ENCODE measurements at regions not wholly inside any gene's neighbourhood (a gene's known extent, or its start where the extent isn't known, plus 50 kb on each side); places are given as distances from the start of the nearest gene placed in this dataset.

DNA sequence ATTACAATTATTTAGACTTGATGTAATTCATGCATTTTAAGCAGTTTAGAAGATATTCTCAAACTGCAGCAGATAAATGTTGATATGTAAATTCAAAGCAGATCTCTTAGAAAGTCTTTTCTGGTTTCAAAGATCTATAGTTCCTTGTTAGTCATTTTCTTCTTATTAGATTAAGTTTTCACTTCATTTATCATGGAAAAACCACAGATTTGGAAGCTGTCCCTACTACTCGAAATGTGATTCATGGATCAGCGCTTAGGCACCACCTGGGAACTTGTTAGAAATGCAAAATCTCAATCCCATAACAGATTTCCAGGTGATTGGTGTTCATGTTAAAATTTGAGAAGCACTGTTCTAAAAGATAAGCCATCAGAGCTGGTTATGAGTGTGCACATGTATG lies 92.8 kb upstream of the CDH2 start:
- DNase-seq (no peak), FAIRE-seq (no peak)
- H3K36me3 ChIP-seq (ENCODE audit: control insufficient read depth in 2 of 3, insufficient read depth in 3 of 3, low read length in 3 of 3), result no peaks in the 10 kb centered on the region
- intact Hi-C loops (cut with DNase I), result no loop called here
- no peak overlapping the region for H3K9ac ChIP-seq (ENCODE audit: low read length in 3 of 3)
- H3K9me3 ChIP-seq (ENCODE audit: control insufficient read depth in 2 of 3, insufficient read depth in 1 of 3, low read length in 3 of 3), result no peaks in the 10 kb centered on the region
- TF ChIP-seq, protein P1, sequence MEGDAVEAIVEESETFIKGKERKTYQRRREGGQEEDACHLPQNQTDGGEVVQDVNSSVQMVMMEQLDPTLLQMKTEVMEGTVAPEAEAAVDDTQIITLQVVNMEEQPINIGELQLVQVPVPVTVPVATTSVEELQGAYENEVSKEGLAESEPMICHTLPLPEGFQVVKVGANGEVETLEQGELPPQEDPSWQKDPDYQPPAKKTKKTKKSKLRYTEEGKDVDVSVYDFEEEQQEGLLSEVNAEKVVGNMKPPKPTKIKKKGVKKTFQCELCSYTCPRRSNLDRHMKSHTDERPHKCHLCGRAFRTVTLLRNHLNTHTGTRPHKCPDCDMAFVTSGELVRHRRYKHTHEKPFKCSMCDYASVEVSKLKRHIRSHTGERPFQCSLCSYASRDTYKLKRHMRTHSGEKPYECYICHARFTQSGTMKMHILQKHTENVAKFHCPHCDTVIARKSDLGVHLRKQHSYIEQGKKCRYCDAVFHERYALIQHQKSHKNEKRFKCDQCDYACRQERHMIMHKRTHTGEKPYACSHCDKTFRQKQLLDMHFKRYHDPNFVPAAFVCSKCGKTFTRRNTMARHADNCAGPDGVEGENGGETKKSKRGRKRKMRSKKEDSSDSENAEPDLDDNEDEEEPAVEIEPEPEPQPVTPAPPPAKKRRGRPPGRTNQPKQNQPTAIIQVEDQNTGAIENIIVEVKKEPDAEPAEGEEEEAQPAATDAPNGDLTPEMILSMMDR (IDR thresholded peaks at IDR 0.05; ENCODE audit: borderline replicate concordance, extremely low read depth, insufficient read depth), result no peak
- no peak overlapping the region for H3K27ac ChIP-seq (ENCODE audit: low read depth in 2 of 2, low read length in 2 of 2)
- no peaks in the 10 kb centered on the region for H3K27me3 ChIP-seq (ENCODE audit: control insufficient read depth, insufficient read depth, low read length)
- no peaks in the 10 kb centered on the region for H3K4me1 ChIP-seq (ENCODE audit: control insufficient read depth in 2 of 3, insufficient read depth in 2 of 3, low read depth in 1 of 3, low read length in 3 of 3)
- no peak overlapping the region for H3K4me3 ChIP-seq (ENCODE audit: low read length in 3 of 3)

DNA sequence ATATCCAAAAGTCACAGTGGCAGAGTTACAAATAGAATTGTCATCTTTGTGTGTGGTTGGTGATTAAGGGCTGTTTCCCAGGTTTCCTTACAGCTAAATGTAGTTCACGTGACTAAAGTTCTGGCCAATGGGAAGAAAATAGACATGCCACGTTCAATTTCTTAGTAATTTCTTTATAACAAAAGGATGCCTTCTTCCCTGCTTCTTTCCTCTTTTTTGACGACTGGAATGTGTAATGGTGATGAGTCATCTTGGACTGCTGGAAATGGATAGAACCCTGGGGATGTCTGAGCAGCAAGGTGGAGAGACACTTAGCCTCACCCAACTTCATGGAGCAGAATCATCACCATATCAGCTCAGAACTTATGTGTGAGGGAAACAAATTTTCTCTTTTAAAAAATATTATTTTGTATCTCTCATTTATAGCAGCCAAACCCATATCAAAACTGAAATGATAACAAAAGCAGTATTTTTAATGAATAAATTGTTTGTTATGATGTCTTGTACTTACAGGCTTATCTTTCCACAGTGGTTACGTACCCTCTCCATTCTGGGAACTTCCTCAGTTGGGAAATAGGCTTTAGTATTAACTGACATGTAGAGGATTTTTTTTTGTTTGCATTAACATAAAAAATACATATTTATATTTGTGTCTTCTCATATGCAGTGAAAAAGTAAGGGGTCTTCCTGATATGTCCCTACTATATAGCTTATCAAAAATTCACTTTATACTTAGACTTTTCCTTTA lies 91.1 kb upstream of the CDH2 start:
- Histone ChIP-seq H3K27ac (ENCODE audit: low read depth in 2 of 2, low read length in 2 of 2) (no peak overlapping the region), H3K9ac (ENCODE audit: low read length in 3 of 3) (no peak overlapping the region), H3K27me3 (ENCODE audit: control insufficient read depth, insufficient read depth, low read length) (no peaks in the 10 kb centered on the region), H3K36me3 (ENCODE audit: control insufficient read depth in 2 of 3, insufficient read depth in 3 of 3, low read length in 3 of 3) (no peaks in the 10 kb centered on the region), H3K4me1 (ENCODE audit: control insufficient read depth in 2 of 3, insufficient read depth in 2 of 3, low read depth in 1 of 3, low read length in 3 of 3) (no peaks in the 10 kb centered on the region), H3K9me3 (ENCODE audit: control insufficient read depth in 2 of 3, insufficient read depth in 1 of 3, low read length in 3 of 3) (no peaks in the 10 kb centered on the region), H3K4me3 (ENCODE audit: low read length in 3 of 3) (no peak overlapping the region)
- TF ChIP-seq, protein P1 (IDR thresholded peaks at IDR 0.05; ENCODE audit: borderline replicate concordance, extremely low read depth, insufficient read depth), result no peak
- intact Hi-C loops (cut with DNase I), result no loop called here
- no peak for FAIRE-seq
- no peak for DNase-seq

DNA sequence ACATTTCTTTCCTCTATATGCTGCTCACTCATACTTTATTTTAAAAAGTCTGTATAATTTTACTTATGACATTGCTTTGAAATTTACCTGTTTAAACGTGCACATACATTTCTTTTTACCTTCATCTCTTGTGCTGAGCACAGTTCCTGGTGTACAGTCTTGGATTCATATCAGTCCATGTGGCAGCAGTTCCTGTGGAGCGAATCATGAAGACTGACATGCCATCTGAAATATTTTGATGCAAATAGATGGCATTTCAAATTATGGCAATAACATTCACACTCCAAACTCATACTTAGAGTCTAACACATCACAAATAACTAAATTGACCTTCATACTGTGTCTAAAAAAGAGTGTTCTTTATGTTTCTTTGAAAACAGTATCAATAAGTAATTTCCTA lies 90.3 kb upstream of the CDH2 start:
- Histone ChIP-seq H3K9ac (ENCODE audit: low read length in 3 of 3) (no peak overlapping the region), H3K9me3 (ENCODE audit: control insufficient read depth in 2 of 3, insufficient read depth in 1 of 3, low read length in 3 of 3) (no peaks in the 10 kb centered on the region), H3K4me1 (ENCODE audit: control insufficient read depth in 2 of 3, insufficient read depth in 2 of 3, low read depth in 1 of 3, low read length in 3 of 3) (no peaks in the 10 kb centered on the region), H3K27ac (ENCODE audit: low read depth in 2 of 2, low read length in 2 of 2) (no peak overlapping the region), H3K27me3 (ENCODE audit: control insufficient read depth, insufficient read depth, low read length) (no peaks in the 10 kb centered on the region), H3K4me3 (ENCODE audit: low read length in 3 of 3) (no peak overlapping the region), H3K36me3 (ENCODE audit: control insufficient read depth in 2 of 3, insufficient read depth in 3 of 3, low read length in 3 of 3) (no peaks in the 10 kb centered on the region)
- intact Hi-C loops (cut with DNase I), result no loop called here
- FAIRE-seq (no peak), DNase-seq (no peak)
- TF ChIP-seq, protein P1 (IDR thresholded peaks at IDR 0.05; ENCODE audit: borderline replicate concordance, extremely low read depth, insufficient read depth), result no peak

DNA sequence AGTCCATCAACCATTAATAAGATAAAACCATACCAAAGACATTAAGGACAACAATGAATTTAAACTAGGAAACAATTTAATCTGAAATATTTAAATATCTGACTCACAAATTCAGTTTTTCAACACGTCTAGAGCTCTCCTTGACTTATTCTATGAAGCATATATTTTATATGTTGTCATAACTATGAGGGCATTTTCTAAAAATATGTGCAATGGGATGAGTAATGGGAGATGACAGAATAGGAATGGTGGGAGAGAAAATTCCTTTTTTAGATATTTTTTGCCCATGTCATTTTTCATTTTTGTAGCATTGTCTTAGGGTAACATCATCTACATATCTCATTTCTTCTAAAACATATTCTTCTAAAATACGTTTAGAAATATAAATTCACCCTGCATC lies 79.2 kb upstream of the CDH2 start:
- Histone ChIP-seq H3K4me1 (ENCODE audit: control insufficient read depth in 2 of 3, insufficient read depth in 2 of 3, low read depth in 1 of 3, low read length in 3 of 3) (no peaks in the 10 kb centered on the region), H3K36me3 (ENCODE audit: control insufficient read depth in 2 of 3, insufficient read depth in 3 of 3, low read length in 3 of 3) (no peaks in the 10 kb centered on the region), H3K9ac (ENCODE audit: low read length in 3 of 3) (no peak overlapping the region), H3K27ac (ENCODE audit: low read depth in 2 of 2, low read length in 2 of 2) (no peak overlapping the region), H3K4me3 (ENCODE audit: low read length in 3 of 3) (no peak overlapping the region), H3K27me3 (ENCODE audit: control insufficient read depth, insufficient read depth, low read length) (no peaks in the 10 kb centered on the region), H3K9me3 (ENCODE audit: control insufficient read depth in 2 of 3, insufficient read depth in 1 of 3, low read length in 3 of 3) (no peaks in the 10 kb centered on the region)
- intact Hi-C loops (cut with DNase I), result no loop called here
- DNase-seq (no peak), FAIRE-seq (no peak)
- TF ChIP-seq, protein P1 (IDR thresholded peaks at IDR 0.05; ENCODE audit: borderline replicate concordance, extremely low read depth, insufficient read depth), result no peak
